CD4-positive, alpha-beta T cell (primary cell): ENCODE measurements at regions not wholly inside any gene's neighbourhood (a gene's known extent, or its start where the extent isn't known, plus 50 kb on each side); places are given as distances from the start of the nearest gene placed in this dataset.

Experiments used
- ATAC-seq: fragments of 200-7000 bp; cut with Tn5 transposase; one replicate; pipeline ENCODE4 v1.10.0; 2022; ENCODE audit warnings: mild to moderate bottlenecking; ENCODE audit not compliant: poor library complexity
- CTCF ChIA-PET: fragments of 350-600 bp; sonication (Branson Sonifier 250); formaldehyde crosslinking; loops from one replicate; lab custom pipeline; 2021; ENCODE audit warnings: antibody characterized with exemption, inconsistent platforms; lab: Charles Lee
- POLR2A ChIA-PET: fragments of 350-600 bp; sonication (Branson Sonifier 250); formaldehyde crosslinking; loops from one replicate; lab custom pipeline; 2021; ENCODE audit warnings: antibody characterized with exemption, inconsistent platforms; lab: Charles Lee
- DNase-seq, 14 experiments: peaks; one replicate each; pipeline ENCODE4 v3.0.0-alpha.2; 2013 to 2020; ENCODE audit warnings: mixed read lengths in 2 of 14
- H3K27ac ChIP-seq, 2 donors: one replicate each; pipeline versions ENCODE4 v1.5.1 to v1.7.0; 2013; ENCODE audit warnings: low read length in 2 of 2, low read depth in 1 of 2, mild to moderate bottlenecking in 1 of 2
- H3K27me3 ChIP-seq, 2 experiments: 1 replicate in 1 of 2; 2 replicates in 1 of 2; pipeline versions ENCODE4 v1.6.1 to v1.7.0; 2013; ENCODE audit warnings: low read length in 2 of 2, control low read depth in 1 of 2, mild to moderate bottlenecking in 1 of 2, moderate library complexity in 1 of 2; ENCODE audit not compliant: insufficient read depth in 2 of 2, control insufficient read depth in 1 of 2
- H3K36me3 ChIP-seq: one replicate; pipeline ENCODE4 v1.6.1; 2013; ENCODE audit warnings: low read length, control low read depth; ENCODE audit not compliant: insufficient read depth
- H3K4me1 ChIP-seq: one replicate; pipeline ENCODE4 v1.6.1; 2013; ENCODE audit warnings: low read length, control low read depth; ENCODE audit not compliant: insufficient read depth
- H3K4me3 ChIP-seq: one replicate; pipeline ENCODE4 v1.5.1; 2013; ENCODE audit warnings: mild to moderate bottlenecking, low read length, moderate library complexity
- H3K9me3 ChIP-seq, 2 experiments: 1 replicate in 1 of 2; 2 replicates in 1 of 2; pipeline versions ENCODE4 v1.6.1 to v1.7.0; 2013; ENCODE audit warnings: low read length in 2 of 2, mild to moderate bottlenecking in 2 of 2, control low read depth in 1 of 2, moderate library complexity in 1 of 2; ENCODE audit not compliant: control insufficient read depth in 1 of 2, insufficient read depth in 1 of 2
- H3K27ac Mint-ChIP-seq: one replicate; pipeline ENCODE4 v1.8.0; 2020; ENCODE audit warnings: mixed read lengths
- H3K27me3 Mint-ChIP-seq: one replicate; pipeline ENCODE4 v1.8.0; 2021; ENCODE audit warnings: mixed read lengths
- H3K36me3 Mint-ChIP-seq: one replicate; pipeline ENCODE4 v1.8.0; 2021; ENCODE audit warnings: low read depth, mixed read lengths
- H3K4me1 Mint-ChIP-seq: one replicate; pipeline ENCODE4 v1.8.0; 2021; ENCODE audit warnings: low read depth, mixed read lengths
- H3K4me3 Mint-ChIP-seq: one replicate; pipeline ENCODE4 v1.8.0; 2020; ENCODE audit warnings: mild to moderate bottlenecking, mixed read lengths
- H3K9me3 Mint-ChIP-seq: one replicate; pipeline ENCODE4 v1.8.0; 2020; ENCODE audit warnings: mixed read lengths
- intact Hi-C, 2 experiments: fragments of 100-400 bp; cut with DNase I in 1 of 2; cut with micrococcal nuclease in 1 of 2; formaldehyde crosslinking; loops; one replicate each; pipeline versions ENCODE4 v1.15.1 to v1.9.0; 2023 to 2025; cut with DNase I, micrococcal nuclease
- TF ChIP-seq, protein P1 (sequence below): fragments of 200-600 bp; IDR thresholded peaks from one replicate; pipeline ENCODE4 v1.8.0; 2022; ENCODE audit warnings: antibody characterized with exemption, mild to moderate bottlenecking

DNA sequence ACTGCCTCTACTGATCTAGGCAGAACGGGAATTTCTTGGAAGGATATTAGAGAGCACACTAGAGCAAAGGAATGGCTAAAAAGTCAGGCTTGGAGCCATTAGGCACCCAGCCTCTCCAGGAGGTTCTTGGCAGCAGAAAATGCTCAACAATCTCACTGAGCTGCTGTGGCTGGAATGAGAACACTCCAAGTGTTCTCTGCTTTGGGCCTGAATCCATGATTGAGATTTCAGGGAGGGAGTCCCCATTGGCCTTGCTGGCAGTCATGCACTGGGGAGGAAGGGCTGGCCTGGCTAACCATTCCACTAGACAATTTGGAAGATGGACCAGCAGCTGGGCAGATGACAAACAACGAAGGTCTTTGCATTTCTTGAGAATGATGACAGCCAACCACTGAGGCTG lies 362.6 kb downstream of the SHQ1 start:
- CTCF ChIA-PET, result interaction anchor here (0.7 kb wide), 1 partner anchor 9 kb away, joined by 4 read pairs; no protein-coding TSS in a partner anchor

GRCh38 chr3:72483554-72484104 lies 364.6 kb downstream of the SHQ1 start:
- POLR2A ChIA-PET, result interaction anchor here (0.6 to 1.0 kb wide), 3 partner anchors 36 to 259 kb away, joined by 3 to 4 read pairs (median 3); no protein-coding TSS in a partner anchor
- Mint-ChIP-seq H3K27me3 (no peaks in the 10 kb centered on the region), H3K9me3 (no peaks in the 10 kb centered on the region), H3K4me1 (peaks cover 18% of the 10 kb centered on the region), H3K36me3 (no peaks in the 10 kb centered on the region), H3K27ac (no peak overlapping the region), H3K4me3 (peak overlapping the region; percentile 87)
- Histone ChIP-seq H3K27ac (no peak overlapping the region), H3K27me3 (no peaks in the 10 kb centered on the region), H3K4me1 (peaks cover 9% of the 10 kb centered on the region), H3K36me3 (no peaks in the 10 kb centered on the region), H3K4me3 (no peak overlapping the region), H3K9me3 (no peaks in the 10 kb centered on the region)
- intact Hi-C loops, result no loop called here
- no peak for DNase-seq
- TF ChIP-seq, protein P1, sequence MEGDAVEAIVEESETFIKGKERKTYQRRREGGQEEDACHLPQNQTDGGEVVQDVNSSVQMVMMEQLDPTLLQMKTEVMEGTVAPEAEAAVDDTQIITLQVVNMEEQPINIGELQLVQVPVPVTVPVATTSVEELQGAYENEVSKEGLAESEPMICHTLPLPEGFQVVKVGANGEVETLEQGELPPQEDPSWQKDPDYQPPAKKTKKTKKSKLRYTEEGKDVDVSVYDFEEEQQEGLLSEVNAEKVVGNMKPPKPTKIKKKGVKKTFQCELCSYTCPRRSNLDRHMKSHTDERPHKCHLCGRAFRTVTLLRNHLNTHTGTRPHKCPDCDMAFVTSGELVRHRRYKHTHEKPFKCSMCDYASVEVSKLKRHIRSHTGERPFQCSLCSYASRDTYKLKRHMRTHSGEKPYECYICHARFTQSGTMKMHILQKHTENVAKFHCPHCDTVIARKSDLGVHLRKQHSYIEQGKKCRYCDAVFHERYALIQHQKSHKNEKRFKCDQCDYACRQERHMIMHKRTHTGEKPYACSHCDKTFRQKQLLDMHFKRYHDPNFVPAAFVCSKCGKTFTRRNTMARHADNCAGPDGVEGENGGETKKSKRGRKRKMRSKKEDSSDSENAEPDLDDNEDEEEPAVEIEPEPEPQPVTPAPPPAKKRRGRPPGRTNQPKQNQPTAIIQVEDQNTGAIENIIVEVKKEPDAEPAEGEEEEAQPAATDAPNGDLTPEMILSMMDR, result no peak
- ATAC-seq, result no peak
- CTCF ChIA-PET, result no interaction called here

More for the DNA sequence above, 362.6 kb downstream of the SHQ1 start:
- Histone ChIP-seq H3K9me3 (no peaks in the 10 kb centered on the region), H3K27ac (no peak overlapping the region), H3K27me3 (no peaks in the 10 kb centered on the region), H3K4me1 (peaks cover 9% of the 10 kb centered on the region), H3K4me3 (no peak overlapping the region), H3K36me3 (no peaks in the 10 kb centered on the region)
- Mint-ChIP-seq H3K27me3 (no peaks in the 10 kb centered on the region), H3K4me3 (no peak overlapping the region), H3K27ac (no peak overlapping the region), H3K4me1 (peaks cover 18% of the 10 kb centered on the region), H3K9me3 (no peaks in the 10 kb centered on the region), H3K36me3 (no peaks in the 10 kb centered on the region)
- POLR2A ChIA-PET, result interaction anchor here (0.6 kb wide), 1 partner anchor 1675 kb away, joined by 3 read pairs; no protein-coding TSS in a partner anchor
- ATAC-seq, result no peak
- DNase-seq, result no peak
- TF ChIP-seq, protein P1, result no peak
- intact Hi-C loops, result no loop called here

DNA sequence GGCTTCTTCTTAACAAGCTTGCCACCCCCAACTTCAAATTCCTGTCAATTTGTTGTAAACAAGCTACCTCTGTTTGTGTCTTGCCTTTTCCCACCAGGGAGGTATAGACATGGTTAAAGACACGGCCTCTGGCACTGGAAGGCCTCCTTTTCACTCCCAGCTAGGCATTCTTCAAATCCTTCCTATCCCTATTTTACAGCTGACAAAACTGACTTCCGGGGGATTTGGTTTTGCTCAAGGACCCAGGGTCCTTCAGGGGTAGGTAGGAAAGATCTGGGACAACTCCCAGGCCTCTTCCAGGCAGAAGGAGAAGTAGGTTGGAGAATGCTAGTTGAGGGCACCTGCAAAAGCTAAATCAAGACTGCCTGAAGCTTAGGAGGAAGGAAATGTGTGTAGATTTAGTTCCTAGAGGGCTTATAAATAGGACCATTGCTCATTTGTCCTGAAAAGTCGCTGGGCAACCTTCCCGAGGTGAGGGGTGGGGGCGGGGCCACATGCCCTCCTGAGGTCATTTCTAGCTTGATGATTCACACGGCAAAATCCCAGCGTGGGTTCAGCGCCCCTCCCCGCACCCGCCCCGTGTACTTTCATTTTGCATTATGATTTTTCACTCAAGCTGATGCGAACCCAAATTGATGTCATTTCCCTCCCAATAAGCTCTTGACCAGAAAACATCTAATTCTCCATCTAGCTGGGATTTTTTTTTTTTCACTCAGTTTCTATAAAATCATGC lies 365.5 kb downstream of the SHQ1 start:
- ATAC-seq (peak; percentile 76), DNase-seq (peak; percentile 9 to 81 (median 53))
- POLR2A ChIA-PET, result interaction anchor here (0.9 kb wide), 1 partner anchor 107 kb away, joined by 3 read pairs; no protein-coding TSS in a partner anchor
- peak overlapping the region; percentile 87 for H3K4me3 Mint-ChIP-seq
- H3K9me3 Mint-ChIP-seq, result no peaks in the 10 kb centered on the region
- H3K36me3 Mint-ChIP-seq, result no peaks in the 10 kb centered on the region
- intact Hi-C loops, result no loop called here
- Histone ChIP-seq H3K27me3 (no peaks in the 10 kb centered on the region), H3K36me3 (no peaks in the 10 kb centered on the region), H3K4me3 (peak overlapping the region; percentile 56), H3K27ac (no peak overlapping the region), H3K4me1 (peaks cover 9% of the 10 kb centered on the region), H3K9me3 (no peaks in the 10 kb centered on the region)
- TF ChIP-seq, protein P1, result no peak
- H3K27ac Mint-ChIP-seq, result peak overlapping the region; percentile 70
- CTCF ChIA-PET, result interaction anchor here (0.7 kb wide), 1 partner anchor 382 kb away, joined by 3 read pairs; no protein-coding TSS in a partner anchor
- peaks cover 18% of the 10 kb centered on the region for H3K4me1 Mint-ChIP-seq
- H3K27me3 Mint-ChIP-seq, result no peaks in the 10 kb centered on the region
